ENCODE measurements at regions not wholly inside any gene's neighbourhood (a gene's known extent, or its start where the extent isn't known, plus 50 kb on each side); places are given as distances from the start of the nearest gene placed in this dataset.

- Histone ChIP-seq H3K4me2 (ENCODE audit: insufficient read depth, low read length) (no peak overlapping the region), H3K9me3 (ENCODE audit: insufficient read depth, low read length, severe bottlenecking) (no peaks in the 10 kb centered on the region), H2AFZ (ENCODE audit: low read depth, low read length) (no peak overlapping the region), H3K79me2 (ENCODE audit: insufficient read depth, low read length) (no peaks in the 10 kb centered on the region), H3K4me3 (ENCODE audit: low read depth in 1 of 2, low read length in 2 of 2) (no peak overlapping the region), H3K27me3 (ENCODE audit: insufficient read depth, low read length, poor library complexity) (no peaks in the 10 kb centered on the region), H3K9ac (ENCODE audit: low read depth, low read length) (no peak overlapping the region), H4K20me1 (ENCODE audit: insufficient read depth, low read length) (no peaks in the 10 kb centered on the region), H3K4me1 (ENCODE audit: insufficient read depth, low read length) (no peaks in the 10 kb centered on the region), H3K27ac (ENCODE audit: low read length) (no peak overlapping the region), H3K36me3 (ENCODE audit: insufficient read depth, low read length) (no peaks in the 10 kb centered on the region)
- DNase-seq (no peak), ATAC-seq (ENCODE audit: insufficient read depth, low read depth) (no peak)
- TF ChIP-seq CTCF (IDR thresholded peaks at IDR 0.05; ENCODE audit: borderline replicate concordance, extremely low read depth, low read length, poor library complexity, severe bottlenecking) (no peak), EZH2 (IDR thresholded peaks at IDR 0.05; ENCODE audit: borderline replicate concordance, low read depth, low read length, severe bottlenecking) (no peak)
Observed at GRCh38 chr15:53446376-53446775, 313.1 kb downstream of the WDR72 start.

GRCh38 chr15:53445531-53445930, 313.9 kb downstream of the WDR72 start:
- H3K79me2 ChIP-seq (ENCODE audit: insufficient read depth, low read length): no peaks in the 10 kb centered on the region
- no peak overlapping the region for H3K27ac ChIP-seq (ENCODE audit: low read length)
- H3K9ac ChIP-seq (ENCODE audit: low read depth, low read length): no peak overlapping the region
- H4K20me1 ChIP-seq (ENCODE audit: insufficient read depth, low read length): no peaks in the 10 kb centered on the region
- H3K27me3 ChIP-seq (ENCODE audit: insufficient read depth, low read length, poor library complexity): no peaks in the 10 kb centered on the region
- no peaks in the 10 kb centered on the region for H3K9me3 ChIP-seq (ENCODE audit: insufficient read depth, low read length, severe bottlenecking)
- H2AFZ ChIP-seq (ENCODE audit: low read depth, low read length): no peak overlapping the region
- H3K4me2 ChIP-seq (ENCODE audit: insufficient read depth, low read length): no peak overlapping the region
- TF ChIP-seq CTCF (IDR thresholded peaks at IDR 0.05; ENCODE audit: borderline replicate concordance, extremely low read depth, low read length, poor library complexity, severe bottlenecking) (no peak), EZH2 (IDR thresholded peaks at IDR 0.05; ENCODE audit: borderline replicate concordance, low read depth, low read length, severe bottlenecking) (no peak)
- DNase-seq: no peak
- no peak overlapping the region for H3K4me3 ChIP-seq (ENCODE audit: low read depth in 1 of 2, low read length in 2 of 2)
- H3K4me1 ChIP-seq (ENCODE audit: insufficient read depth, low read length): no peaks in the 10 kb centered on the region
- H3K36me3 ChIP-seq (ENCODE audit: insufficient read depth, low read length): no peaks in the 10 kb centered on the region
- no peak for ATAC-seq (ENCODE audit: insufficient read depth, low read depth)

GRCh38 chr15:53437985-53438841, 321.2 kb downstream of the WDR72 start:
- no peaks in the 10 kb centered on the region for H3K9me3 ChIP-seq (ENCODE audit: insufficient read depth, low read length, severe bottlenecking)
- H3K9ac ChIP-seq (ENCODE audit: low read depth, low read length): no peak overlapping the region
- no peaks in the 10 kb centered on the region for H3K79me2 ChIP-seq (ENCODE audit: insufficient read depth, low read length)
- H3K4me2 ChIP-seq (ENCODE audit: insufficient read depth, low read length): no peak overlapping the region
- H3K27me3 ChIP-seq (ENCODE audit: insufficient read depth, low read length, poor library complexity): no peaks in the 10 kb centered on the region
- no peak for DNase-seq
- H3K36me3 ChIP-seq (ENCODE audit: insufficient read depth, low read length): no peaks in the 10 kb centered on the region
- H3K4me3 ChIP-seq (ENCODE audit: low read depth in 1 of 2, low read length in 2 of 2): no peak overlapping the region
- H2AFZ ChIP-seq (ENCODE audit: low read depth, low read length): no peak overlapping the region
- no peaks in the 10 kb centered on the region for H3K4me1 ChIP-seq (ENCODE audit: insufficient read depth, low read length)
- H4K20me1 ChIP-seq (ENCODE audit: insufficient read depth, low read length): no peaks in the 10 kb centered on the region
- H3K27ac ChIP-seq (ENCODE audit: low read length): no peak overlapping the region
- ATAC-seq (ENCODE audit: insufficient read depth, low read depth): no peak
- TF ChIP-seq EZH2 (IDR thresholded peaks at IDR 0.05; ENCODE audit: borderline replicate concordance, low read depth, low read length, severe bottlenecking): no peak
- TF ChIP-seq CTCF (IDR thresholded peaks at IDR 0.05; ENCODE audit: borderline replicate concordance, extremely low read depth, low read length, poor library complexity, severe bottlenecking): no peak
